ENCODE measurements at regions not wholly inside any gene's neighbourhood (a gene's known extent, or its start where the extent isn't known, plus 50 kb on each side); places are given as distances from the start of the nearest gene placed in this dataset.

DNA sequence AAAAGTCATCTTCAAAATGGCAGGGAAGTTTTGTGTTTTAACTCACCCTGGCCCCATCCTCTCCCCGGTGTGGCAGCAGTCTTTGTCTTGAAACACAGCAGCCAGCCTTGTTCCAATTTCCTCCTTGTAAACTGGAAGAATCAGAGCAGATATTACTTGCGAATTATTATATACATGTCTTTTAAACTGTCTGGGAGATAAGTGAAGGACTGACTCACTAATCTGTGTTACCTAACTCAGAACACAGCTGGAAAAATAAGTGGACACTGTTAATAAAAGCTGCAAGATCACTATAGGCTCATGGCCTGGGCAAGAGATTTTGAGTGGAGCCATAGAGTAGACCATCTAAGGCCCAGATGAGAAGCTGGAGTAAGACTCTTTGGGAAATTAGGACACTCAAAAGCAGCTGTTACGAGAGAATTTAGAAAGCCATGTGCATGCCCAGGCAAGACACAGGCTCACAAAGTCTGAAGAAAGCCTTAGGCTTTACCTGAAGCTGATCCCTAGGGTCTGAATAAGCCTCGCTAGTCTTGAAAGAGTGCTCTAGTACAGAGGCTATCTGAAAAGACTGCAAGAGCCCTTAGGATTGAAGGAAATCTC lies 233.0 kb upstream of the RAB4A start:
- no peak for DNase-seq

GRCh38 chr1:229040630-229041358 lies 230.1 kb upstream of the RAB4A start:
- DNase-seq: no peak

DNA sequence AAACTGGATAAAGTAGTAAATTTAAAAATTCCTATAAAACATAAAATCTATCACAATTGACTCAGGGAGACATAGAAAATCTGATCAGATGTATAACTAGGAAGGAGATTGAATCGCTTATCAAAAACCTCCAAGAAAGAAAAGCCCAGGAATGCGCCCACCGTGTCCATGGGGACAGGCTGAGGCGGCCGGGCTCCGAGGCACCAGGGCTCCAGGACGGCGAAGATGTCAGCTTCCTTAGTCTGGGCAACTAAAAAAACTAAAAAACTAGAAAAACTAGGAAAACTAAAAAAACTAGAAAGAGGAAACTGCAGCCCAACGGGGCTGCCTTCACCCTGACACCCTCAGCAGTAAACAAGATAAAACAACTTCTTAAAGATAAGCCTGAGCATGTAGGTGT lies 229.0 kb upstream of the RAB4A start:
- no peak for DNase-seq

DNA sequence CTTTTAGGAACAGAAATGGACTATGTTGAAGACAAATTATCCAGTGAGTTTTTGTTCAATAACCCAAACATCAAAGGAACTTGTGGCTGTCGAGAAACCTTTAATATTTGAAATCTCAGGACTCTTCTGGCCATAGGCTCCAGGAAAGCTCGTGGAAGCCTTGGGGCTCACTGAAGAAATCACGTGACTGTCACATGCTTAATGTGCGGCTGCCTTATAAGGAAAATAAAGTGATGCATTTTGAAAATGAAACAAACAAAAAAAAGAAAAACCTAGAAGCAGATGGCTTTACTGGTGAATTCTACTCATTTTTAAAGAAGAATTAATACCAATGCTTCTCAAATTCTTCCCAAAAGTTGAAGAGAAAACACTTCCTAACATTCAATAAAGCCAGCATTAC lies 228.4 kb upstream of the RAB4A start:
- no peak for DNase-seq

DNA sequence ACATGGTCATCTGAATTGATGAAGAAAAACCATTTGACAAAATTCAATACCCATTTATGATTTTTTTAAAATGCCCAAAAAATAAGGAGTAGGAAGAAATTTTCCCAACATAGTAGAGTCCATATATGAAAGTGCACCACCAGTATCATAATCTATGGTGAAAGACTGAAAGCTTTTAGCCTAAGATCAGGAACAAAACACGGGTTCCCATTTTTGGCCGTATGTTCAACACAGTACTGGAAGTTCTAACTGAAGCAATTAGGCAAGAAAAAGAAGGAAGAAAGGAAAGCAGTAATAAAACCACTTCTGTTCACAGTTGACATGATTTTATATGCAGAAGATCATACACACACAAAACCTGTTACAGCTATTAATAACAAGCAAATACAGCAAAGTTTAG lies 227.8 kb upstream of the RAB4A start:
- DNase-seq: no peak

- DNase-seq: no peak
Measured at GRCh38 chr1:229046251-229046853, 224.6 kb upstream of the RAB4A start.

DNA sequence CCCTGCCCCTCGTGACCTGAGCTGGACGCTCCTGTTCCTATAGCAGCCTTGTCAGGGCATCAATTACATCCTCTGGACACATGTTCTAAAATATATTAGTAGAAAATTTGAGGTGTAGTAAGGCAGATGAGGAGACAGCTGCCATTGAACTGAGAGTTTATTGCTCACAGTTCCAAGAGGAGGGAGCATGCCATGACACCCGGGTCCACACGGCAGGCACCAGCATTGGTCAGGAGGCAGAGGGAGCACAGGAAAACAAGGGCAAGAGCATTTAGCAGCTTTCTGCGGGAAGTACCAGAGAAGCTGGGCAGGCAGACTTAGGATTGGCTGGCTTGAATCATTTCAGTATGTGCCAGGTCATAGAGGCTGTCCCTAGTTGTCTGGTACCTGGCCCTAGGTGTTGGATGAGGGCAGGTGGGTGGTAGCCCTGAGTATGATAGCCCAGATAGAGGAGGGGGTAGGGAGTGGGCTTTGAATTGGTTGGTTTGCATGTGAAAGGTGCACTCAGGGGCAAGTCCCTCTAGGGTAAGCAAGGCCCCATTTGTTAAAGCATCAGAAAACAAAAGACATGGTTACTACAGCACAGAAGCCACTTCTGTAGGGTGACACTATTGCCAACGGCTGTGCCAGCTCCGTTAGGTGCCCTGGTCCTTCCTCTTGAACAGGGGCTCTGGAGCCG lies 223.6 kb upstream of the RAB4A start:
- DNase-seq: no peak

DNA sequence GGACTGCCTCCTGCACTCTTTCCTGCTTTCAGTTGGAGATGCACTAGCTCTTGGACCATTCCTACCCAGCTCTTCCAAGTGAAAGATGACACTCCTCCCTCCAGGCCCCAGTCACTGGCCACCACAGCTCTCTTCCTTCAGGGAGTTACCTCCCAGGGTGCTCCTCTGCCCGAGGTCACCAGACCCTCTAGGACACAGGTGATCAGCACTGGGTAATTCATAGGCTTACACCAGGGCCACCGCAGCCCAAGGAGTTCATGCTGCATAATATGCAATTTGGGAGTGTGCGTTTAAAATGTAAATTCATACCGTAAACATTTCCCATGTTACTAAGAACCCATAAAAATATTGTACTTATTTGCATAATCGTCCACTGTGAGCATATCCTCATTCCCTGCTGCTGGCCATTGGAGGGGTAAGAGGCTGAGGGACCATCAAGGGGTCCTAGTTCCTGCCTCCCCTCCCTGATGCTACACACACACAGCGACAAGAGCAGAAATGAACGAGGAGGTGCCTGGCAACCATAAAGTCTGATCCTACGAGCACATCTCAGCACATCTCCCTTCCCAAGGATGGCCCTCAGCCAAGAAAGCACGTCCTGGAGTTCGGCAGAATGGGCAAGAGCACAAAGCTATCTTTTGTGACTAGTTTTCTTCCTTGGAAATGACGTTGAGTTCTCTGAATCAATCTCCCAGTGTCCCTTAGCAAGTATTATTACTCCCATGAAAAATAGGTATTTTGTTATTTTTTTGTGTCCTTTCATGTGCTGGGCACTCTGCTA lies 222.9 kb upstream of the RAB4A start:
- no peak for DNase-seq

DNA sequence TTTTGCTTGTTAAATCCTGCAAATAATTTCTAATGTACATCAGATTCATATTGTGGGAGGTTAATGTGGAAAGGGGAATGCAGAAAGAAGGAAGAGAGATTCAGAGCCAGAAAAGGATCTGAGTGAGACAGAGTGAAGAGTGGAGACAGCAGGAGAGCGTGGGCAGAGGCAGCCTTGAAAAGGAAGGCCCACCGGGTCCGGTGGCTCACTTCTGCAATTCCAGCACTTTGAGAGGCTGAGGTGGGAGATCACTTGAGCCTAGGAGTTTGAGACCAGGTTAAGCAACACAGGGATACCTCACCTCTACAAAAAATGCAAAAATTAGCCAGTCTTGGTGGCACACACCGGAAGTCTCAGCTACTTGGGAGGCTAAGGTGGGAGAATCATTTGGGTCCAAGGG lies 222.0 kb upstream of the RAB4A start:
- no peak for DNase-seq

DNA sequence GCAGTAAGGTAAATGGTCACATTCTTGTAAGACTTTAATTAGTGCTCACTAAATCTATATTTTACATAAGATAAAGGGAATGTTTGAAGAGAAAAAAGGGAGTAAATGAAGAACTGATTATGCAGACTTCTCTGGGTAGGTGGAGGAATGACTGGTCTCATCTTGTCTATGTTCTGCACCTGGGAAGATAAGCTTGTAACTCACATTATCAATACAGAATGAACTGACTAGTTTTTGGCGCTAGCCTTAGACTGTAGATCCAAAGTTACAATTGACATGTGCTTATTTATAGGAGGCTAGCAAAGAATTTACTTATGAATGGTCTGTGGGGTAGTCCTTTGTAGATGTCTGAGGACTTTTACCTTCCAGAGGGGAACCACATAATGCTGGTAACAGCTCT lies 214.9 kb upstream of the RAB4A start:
- no peak for DNase-seq

DNA sequence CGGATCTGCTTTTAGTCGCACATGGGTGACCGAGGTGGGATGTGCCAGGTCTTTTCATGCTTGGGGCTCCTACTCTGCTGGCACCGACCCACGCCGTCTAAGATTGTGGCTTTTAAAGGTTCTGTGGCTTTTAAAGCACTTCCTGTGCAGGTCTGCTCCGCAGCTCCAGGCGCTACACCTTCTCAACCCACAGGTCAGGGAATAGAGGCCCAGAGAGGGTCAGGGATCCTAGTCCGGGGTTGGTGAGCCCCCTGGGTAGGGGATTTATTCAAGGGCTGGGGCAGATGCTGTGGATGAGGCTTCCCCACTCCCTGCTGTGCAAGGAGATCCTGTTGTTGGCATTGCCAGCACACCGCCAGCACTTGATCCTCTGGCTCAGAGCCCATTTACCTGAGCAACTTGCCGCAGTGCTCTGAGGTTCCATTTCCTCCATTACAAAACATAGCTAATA lies 212.8 kb upstream of the RAB4A start:
- DNase-seq: peak; percentile 43

- DNase-seq: no peak
Measured at GRCh38 chr1:229058729-229059128, 212.2 kb upstream of the RAB4A start.

GRCh38 chr1:229059671-229060539 lies 211.0 kb upstream of the RAB4A start:
- no peak for DNase-seq

DNA sequence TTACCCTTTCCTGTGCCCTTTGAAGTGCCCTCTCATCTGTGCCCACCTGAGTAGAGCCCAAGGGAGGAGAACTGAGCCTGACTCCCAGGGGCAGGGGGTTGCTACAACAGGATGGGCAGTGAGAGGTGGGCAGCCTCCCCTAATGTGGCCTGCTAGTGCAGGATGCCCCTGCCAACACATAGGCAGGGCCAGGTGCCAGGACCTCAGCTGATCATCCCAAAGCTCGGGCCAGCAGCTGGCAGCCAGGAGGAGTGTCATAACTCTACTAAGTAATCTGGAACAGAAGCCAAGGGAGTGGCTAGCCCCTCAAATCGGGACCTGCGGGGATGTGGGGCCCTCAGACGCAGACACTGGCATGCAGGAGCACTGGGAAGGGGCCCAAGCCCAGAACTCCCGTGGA lies 208.8 kb upstream of the RAB4A start:
- DNase-seq: no peak

DNA sequence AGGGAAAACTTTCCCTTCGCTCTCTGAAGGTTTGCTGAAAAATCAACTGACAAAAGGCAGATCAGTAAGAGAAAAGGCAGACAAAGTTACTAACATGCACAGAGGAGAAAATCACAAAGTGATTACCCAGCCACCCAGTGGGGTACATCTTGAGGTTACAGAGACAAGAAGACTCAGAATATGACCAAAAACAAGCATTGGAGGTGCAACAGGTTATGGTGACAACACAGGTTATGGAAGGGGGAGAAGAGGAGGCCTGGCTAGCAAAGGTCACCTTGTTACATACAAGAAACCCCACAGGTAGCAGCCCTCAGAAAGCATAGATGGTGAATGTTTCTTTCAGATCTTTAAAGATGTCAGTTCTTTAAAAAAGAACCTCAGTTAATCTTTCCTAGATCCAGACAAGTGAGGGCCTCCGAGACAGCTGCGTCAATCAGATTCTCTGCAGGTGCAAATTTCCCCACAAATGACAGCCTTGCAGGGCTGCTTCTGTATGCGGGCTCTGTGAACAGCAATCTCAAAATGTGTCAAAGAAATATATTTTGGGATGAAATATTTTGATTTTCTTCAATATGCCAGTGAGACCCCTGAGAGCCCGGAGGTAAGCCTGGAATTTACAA lies 207.6 kb upstream of the RAB4A start:
- DNase-seq: no peak

- no peak for DNase-seq
Measured at GRCh38 chr1:229064320-229065168, 206.4 kb upstream of the RAB4A start.

DNA sequence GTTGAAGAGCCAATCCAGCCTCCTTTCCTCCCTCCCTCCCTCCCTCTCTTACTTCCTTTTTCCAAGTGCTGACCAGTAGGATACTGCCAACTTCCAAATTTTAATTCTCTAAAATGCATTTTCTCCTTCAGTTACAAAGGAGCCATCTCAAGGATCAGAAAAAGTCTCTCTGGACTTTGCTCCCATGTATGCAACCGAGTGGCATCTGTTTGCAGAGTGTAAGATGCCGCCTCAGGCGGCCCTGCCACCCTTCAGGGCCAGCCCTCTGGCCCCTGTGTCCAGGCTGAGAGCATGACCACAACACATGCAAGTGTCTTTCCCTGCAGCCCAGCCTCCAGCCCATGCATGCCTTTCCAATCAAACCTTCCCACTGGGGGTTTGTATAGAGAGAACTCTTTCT lies 205.3 kb upstream of the RAB4A start:
- no peak for DNase-seq

GRCh38 chr1:229066591-229066990 lies 204.3 kb upstream of the RAB4A start:
- no peak for DNase-seq

DNA sequence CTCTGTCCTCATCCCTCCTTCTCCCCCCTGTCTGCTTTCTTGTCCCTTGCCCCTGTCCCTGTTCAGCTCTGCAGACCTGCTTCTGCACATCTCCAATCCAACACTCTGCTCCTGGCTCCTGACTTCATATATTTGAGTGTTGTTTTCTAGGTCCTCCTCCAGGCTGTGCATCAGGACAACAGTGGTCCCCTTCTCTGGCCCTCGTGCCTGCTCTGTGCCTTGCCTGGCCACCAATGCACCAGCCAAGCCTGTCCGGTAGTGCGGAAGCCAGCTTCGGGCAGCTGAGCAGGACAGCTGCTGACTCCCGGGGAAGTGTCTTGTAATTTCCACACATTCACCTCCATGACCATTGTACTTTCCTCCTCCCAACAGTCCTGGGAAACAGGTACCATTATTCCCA lies 203.4 kb upstream of the RAB4A start:
- DNase-seq: no peak

- DNase-seq: peak; percentile 12
Measured at GRCh38 chr1:229068270-229068987, 202.5 kb upstream of the RAB4A start.
